H9 (cell line): ENCODE measurements at regions not wholly inside any gene's neighbourhood (a gene's known extent, or its start where the extent isn't known, plus 50 kb on each side); places are given as distances from the start of the nearest gene placed in this dataset.

Experiments used
- DNase-seq: peaks from one replicate; pipeline ENCODE4 v3.0.0-alpha.2; 2017
- H2AFZ ChIP-seq: one replicate; pipeline ENCODE4 v1.6.1; 2013; ENCODE audit warnings: mild to moderate bottlenecking, low read length, control low read depth, moderate library complexity
- H2AK5ac ChIP-seq: 2 replicates; pipeline ENCODE4 v1.6.1; 2013; ENCODE audit warnings: low read length, control low read depth, mixed read lengths; ENCODE audit not compliant: insufficient read length
- H2BK120ac ChIP-seq: one replicate; pipeline ENCODE4 v1.6.1; 2013; ENCODE audit warnings: low read depth, mild to moderate bottlenecking, low read length, control low read depth, inconsistent platforms; ENCODE audit not compliant: poor library complexity, severe bottlenecking
- H2BK12ac ChIP-seq: 2 replicates; pipeline ENCODE4 v1.6.1; 2013; ENCODE audit warnings: low read length, control low read depth, mixed read lengths, low read depth; ENCODE audit not compliant: insufficient read length
- H2BK15ac ChIP-seq: 2 replicates; pipeline ENCODE4 v1.6.1; 2013; ENCODE audit warnings: low read depth, low read length, control low read depth
- H2BK20ac ChIP-seq: one replicate; pipeline ENCODE4 v1.6.1; 2013; ENCODE audit warnings: low read depth, mild to moderate bottlenecking, low read length, control low read depth, inconsistent platforms; ENCODE audit not compliant: poor library complexity, severe bottlenecking
- H2BK5ac ChIP-seq: 2 replicates; pipeline ENCODE4 v1.6.1; 2013; ENCODE audit warnings: low read length, control low read depth, mixed read lengths; ENCODE audit not compliant: insufficient read length
- H3K14ac ChIP-seq: 2 replicates; pipeline ENCODE4 v1.6.1; 2013; ENCODE audit warnings: low read length, control low read depth; ENCODE audit not compliant: insufficient read depth
- H3K18ac ChIP-seq: 2 replicates; pipeline ENCODE4 v1.6.1; 2013; ENCODE audit warnings: low read depth, mild to moderate bottlenecking, mixed read lengths, low read length, control low read depth; ENCODE audit not compliant: insufficient read length
- H3K23ac ChIP-seq: 2 replicates; pipeline ENCODE4 v1.6.1; 2013; ENCODE audit warnings: low read length, control low read depth, mixed read lengths, low read depth; ENCODE audit not compliant: insufficient read length
- H3K23me2 ChIP-seq: 2 replicates; pipeline ENCODE4 v1.6.1; 2013; ENCODE audit warnings: low read depth, mild to moderate bottlenecking, mixed read lengths, low read length, control low read depth; ENCODE audit not compliant: insufficient read length, poor library complexity, severe bottlenecking
- H3K27ac ChIP-seq: 2 replicates; pipeline ENCODE4 v1.5.1; 2013; ENCODE audit warnings: low read length, control low read depth, mixed read lengths, low read depth; ENCODE audit not compliant: insufficient read length
- H3K27me3 ChIP-seq: 2 replicates; pipeline ENCODE4 v1.6.1; 2013; ENCODE audit warnings: low read length, control low read depth, inconsistent platforms; ENCODE audit not compliant: insufficient read depth
- H3K4ac ChIP-seq: 2 replicates; pipeline ENCODE4 v1.6.1; 2013; ENCODE audit warnings: low read depth, mild to moderate bottlenecking, control low read depth, inconsistent platforms, low read length, moderate library complexity
- H3K4me1 ChIP-seq: 2 replicates; pipeline ENCODE4 v1.6.1; 2013; ENCODE audit warnings: low read length, control low read depth, inconsistent platforms; ENCODE audit not compliant: insufficient read depth
- H3K4me2 ChIP-seq: 2 replicates; pipeline ENCODE4 v1.6.1; 2013; ENCODE audit warnings: low read length, control low read depth, mixed read lengths; ENCODE audit not compliant: insufficient read length, insufficient read depth
- H3K56ac ChIP-seq: 2 replicates; pipeline ENCODE4 v1.6.1; 2013; ENCODE audit warnings: low read depth, mild to moderate bottlenecking, mixed read lengths, low read length, control low read depth; ENCODE audit not compliant: insufficient read length
- H3K79me1 ChIP-seq: 2 replicates; pipeline ENCODE4 v1.6.1; 2013; ENCODE audit warnings: low read depth, mild to moderate bottlenecking, moderate library complexity, low read length, control low read depth, inconsistent platforms; ENCODE audit not compliant: insufficient read depth, poor library complexity, severe bottlenecking
- H3K79me2 ChIP-seq: 2 replicates; pipeline ENCODE4 v1.6.1; 2013; ENCODE audit warnings: low read length, control low read depth, inconsistent platforms; ENCODE audit not compliant: insufficient read depth
- H3K9ac ChIP-seq: 2 replicates; pipeline ENCODE4 v1.6.1; 2013; ENCODE audit warnings: low read length, control low read depth, mixed read lengths; ENCODE audit not compliant: insufficient read length; ENCODE audit errors: extremely low read depth
- H3K9me3 ChIP-seq: one replicate; pipeline ENCODE4 v1.6.1; 2013; ENCODE audit warnings: low read depth, low read length, inconsistent platforms; ENCODE audit not compliant: control insufficient read depth
- H3T11ph ChIP-seq: one replicate; pipeline ENCODE4 v1.6.1; 2013; ENCODE audit warnings: mild to moderate bottlenecking, low read length, control low read depth, inconsistent platforms
- H4K20me1 ChIP-seq: one replicate; pipeline ENCODE4 v1.6.1; 2013; ENCODE audit not compliant: control insufficient read depth, insufficient read length, insufficient read depth
- H4K5ac ChIP-seq: 2 replicates; pipeline ENCODE4 v1.6.1; 2013; ENCODE audit warnings: low read depth, mild to moderate bottlenecking, mixed read lengths, low read length, control low read depth; ENCODE audit not compliant: insufficient read length
- H4K8ac ChIP-seq: replicated peaks from 2 replicates; pipeline ENCODE4 v1.6.1; 2013; ENCODE audit warnings: low read length, control low read depth, mixed read lengths, low read depth; ENCODE audit not compliant: insufficient read length
- H4K91ac ChIP-seq: 2 replicates; pipeline ENCODE4 v1.6.1; 2013; ENCODE audit warnings: low read depth, mild to moderate bottlenecking, moderate library complexity, mixed read lengths, low read length, control low read depth; ENCODE audit not compliant: insufficient read length
- H3K27ac Mint-ChIP-seq, 3 experiments: 2 replicates in 2 of 3; 3 replicates in 1 of 3; pipeline ENCODE4 v1.8.0; 2020 to 2021; ENCODE audit warnings: mixed read lengths in 3 of 3, mild to moderate bottlenecking in 1 of 3, moderate library complexity in 1 of 3
- H3K27me3 Mint-ChIP-seq: 2 replicates; pipeline ENCODE4 v1.8.0; 2021; ENCODE audit warnings: low read depth, mild to moderate bottlenecking, moderate library complexity, mixed read lengths
- H3K36me3 Mint-ChIP-seq, 3 experiments: 2 replicates in 2 of 3; 3 replicates in 1 of 3; pipeline ENCODE4 v1.8.0; 2020 to 2021; ENCODE audit warnings: low read depth in 3 of 3, mixed read lengths in 3 of 3; ENCODE audit not compliant: insufficient read depth in 1 of 3
- H3K4me1 Mint-ChIP-seq, 2 experiments: 2 replicates each; pipeline ENCODE4 v1.8.0; 2020; ENCODE audit warnings: mixed read lengths in 2 of 2
- H3K4me3 Mint-ChIP-seq, 2 experiments: 2 replicates in 1 of 2; 3 replicates in 1 of 2; pipeline ENCODE4 v1.8.0; 2020 to 2021; ENCODE audit warnings: mild to moderate bottlenecking in 2 of 2, mixed read lengths in 2 of 2, moderate library complexity in 1 of 2
- H3K9me3 Mint-ChIP-seq, 2 experiments: 2 replicates in 1 of 2; 3 replicates in 1 of 2; pipeline ENCODE4 v1.8.0; 2020; ENCODE audit warnings: mild to moderate bottlenecking in 2 of 2, mixed read lengths in 2 of 2, moderate library complexity in 1 of 2
- CTCF ChIP-seq: fragments of 200-600 bp; sonication (generic); conservative IDR thresholded peaks from 3 replicates; pipeline ENCODE4 v1.8.0; 2021; ENCODE audit warnings: antibody characterized with exemption, mild to moderate bottlenecking
- WGBS: extraction: QIAGEN DNeasy Blood & Tissue Kit; methylation state at CpG from one replicate; pipeline ENCODE4 v1.1.7; 2013; ENCODE audit warnings: missing lambda C conversion rate, low lambda C conversion rate, mixed read lengths; ENCODE audit not compliant: insufficient read length; ENCODE audit errors: extremely low coverage; 5-methylcytosine and 5-hydroxymethylcytosine counted together

DNA sequence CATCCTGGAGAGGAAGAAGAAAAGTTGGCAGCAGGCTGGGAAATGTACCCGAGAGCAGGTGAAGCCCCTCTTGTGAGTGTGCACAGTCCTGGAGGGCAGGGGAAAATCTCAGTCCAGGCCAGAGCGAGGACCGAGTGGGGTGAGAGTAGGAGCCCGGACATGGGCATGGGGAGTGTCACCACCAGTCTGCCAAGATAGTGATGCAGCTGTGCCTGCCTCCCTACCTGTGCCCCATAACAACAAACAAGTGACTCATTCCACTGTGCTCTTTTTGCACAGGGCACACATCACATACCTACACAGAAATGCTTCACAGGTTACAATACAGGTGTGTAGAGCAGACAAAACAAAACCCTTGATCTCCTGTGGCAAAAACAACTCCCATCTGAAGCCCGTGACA lies 205.9 kb upstream of the PELI2 start:
- no peak overlapping the region for H2BK120ac ChIP-seq
- no peak overlapping the region for H2BK15ac ChIP-seq
- peaks cover 5% of the 10 kb centered on the region; the same call in 1 of the 2 replicates for H3K4me1 ChIP-seq
- no peaks in the 10 kb centered on the region for H3K23me2 ChIP-seq
- no peaks in the 10 kb centered on the region for H3K36me3 Mint-ChIP-seq
- H4K5ac ChIP-seq: no peak overlapping the region
- no peak overlapping the region for H3K18ac ChIP-seq
- H3K27me3 Mint-ChIP-seq: no peaks in the 10 kb centered on the region
- no peak overlapping the region for H3K4me2 ChIP-seq
- WGBS: no CpG with 5 or more reads among the region's 5 CpGs
- peaks cover 35% of the 10 kb centered on the region in 2 experiments for H3K4me1 Mint-ChIP-seq
- H3K27me3 ChIP-seq: no peaks in the 10 kb centered on the region
- no peak overlapping the region for H2AK5ac ChIP-seq
- no peak overlapping the region for H3K9ac ChIP-seq
- H3T11ph ChIP-seq: no peak overlapping the region
- TF ChIP-seq CTCF: no peak
- no peaks in the 10 kb centered on the region for H3K9me3 ChIP-seq
- no peak overlapping the region for H4K8ac ChIP-seq
- no peaks in the 10 kb centered on the region for H4K20me1 ChIP-seq
- H4K91ac ChIP-seq: no peak overlapping the region
- no peak overlapping the region for H2BK5ac ChIP-seq
- 0 out of 2 replicates have a peak overlapping the region, but pooled peaks have one; percentile 42 for H3K14ac ChIP-seq
- no peak overlapping the region for H3K27ac ChIP-seq
- H3K79me1 ChIP-seq: no peaks in the 10 kb centered on the region
- no peak overlapping the region for H2BK20ac ChIP-seq
- H3K79me2 ChIP-seq: no peaks in the 10 kb centered on the region
- no peak overlapping the region for H3K56ac ChIP-seq
- no peak overlapping the region for H3K4ac ChIP-seq
- H3K23ac ChIP-seq: no peak overlapping the region
- no peak overlapping the region for H2BK12ac ChIP-seq
- peaks cover 0 to 3% of the 10 kb centered on the region in 2 experiments; a peak in 1 of 5 replicates for H3K9me3 Mint-ChIP-seq
- no peak overlapping the region for H2AFZ ChIP-seq
- no peak overlapping the region; a peak in 1 of 7 replicates for H3K27ac Mint-ChIP-seq
- DNase-seq: no peak
- H3K4me3 Mint-ChIP-seq: no peak overlapping the region
